ENCODE measurements at regions not wholly inside any gene's neighbourhood (a gene's known extent, or its start where the extent isn't known, plus 50 kb on each side); places are given as distances from the start of the nearest gene placed in this dataset.

DNA sequence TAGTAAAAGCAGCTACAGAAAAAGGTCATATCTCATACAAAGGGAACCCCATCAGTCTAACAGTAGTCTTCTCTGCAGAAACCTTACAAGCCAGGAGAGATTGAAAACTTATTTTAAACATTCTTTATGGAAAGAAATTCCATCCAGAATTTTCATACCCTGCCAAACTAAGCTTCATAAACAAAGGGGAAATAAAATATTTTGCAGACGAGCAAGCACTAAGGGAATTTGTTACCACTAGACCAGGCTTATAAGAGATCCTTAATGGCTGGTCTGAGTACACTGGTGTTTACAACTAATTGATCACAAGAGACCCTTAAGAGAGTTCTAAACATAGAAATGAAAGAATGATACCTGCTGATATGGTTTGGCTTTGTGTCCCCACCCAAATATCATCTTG lies 128.6 kb upstream of the TNFSF11 start:
- no peak for TF ChIP-seq EZH2 (IDR thresholded peaks at IDR 0.05; ENCODE audit: borderline replicate concordance)
- TF ChIP-seq, protein P1, sequence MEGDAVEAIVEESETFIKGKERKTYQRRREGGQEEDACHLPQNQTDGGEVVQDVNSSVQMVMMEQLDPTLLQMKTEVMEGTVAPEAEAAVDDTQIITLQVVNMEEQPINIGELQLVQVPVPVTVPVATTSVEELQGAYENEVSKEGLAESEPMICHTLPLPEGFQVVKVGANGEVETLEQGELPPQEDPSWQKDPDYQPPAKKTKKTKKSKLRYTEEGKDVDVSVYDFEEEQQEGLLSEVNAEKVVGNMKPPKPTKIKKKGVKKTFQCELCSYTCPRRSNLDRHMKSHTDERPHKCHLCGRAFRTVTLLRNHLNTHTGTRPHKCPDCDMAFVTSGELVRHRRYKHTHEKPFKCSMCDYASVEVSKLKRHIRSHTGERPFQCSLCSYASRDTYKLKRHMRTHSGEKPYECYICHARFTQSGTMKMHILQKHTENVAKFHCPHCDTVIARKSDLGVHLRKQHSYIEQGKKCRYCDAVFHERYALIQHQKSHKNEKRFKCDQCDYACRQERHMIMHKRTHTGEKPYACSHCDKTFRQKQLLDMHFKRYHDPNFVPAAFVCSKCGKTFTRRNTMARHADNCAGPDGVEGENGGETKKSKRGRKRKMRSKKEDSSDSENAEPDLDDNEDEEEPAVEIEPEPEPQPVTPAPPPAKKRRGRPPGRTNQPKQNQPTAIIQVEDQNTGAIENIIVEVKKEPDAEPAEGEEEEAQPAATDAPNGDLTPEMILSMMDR (IDR thresholded peaks at IDR 0.05; ENCODE audit: poor library complexity): no peak

All from hepatocyte (in vitro differentiated cells).